H9 (cell line): ENCODE measurements at regions not wholly inside any gene's neighbourhood (a gene's known extent, or its start where the extent isn't known, plus 50 kb on each side); places are given as distances from the start of the nearest gene placed in this dataset.

ENCODE experiments used
- DNase-seq: peaks from one replicate; pipeline ENCODE4 v3.0.0-alpha.2; 2017
- H2AFZ ChIP-seq: one replicate; pipeline ENCODE4 v1.6.1; 2013; ENCODE audit warnings: mild to moderate bottlenecking, low read length, control low read depth, moderate library complexity
- H2AK5ac ChIP-seq: 2 replicates; pipeline ENCODE4 v1.6.1; 2013; ENCODE audit warnings: low read length, control low read depth, mixed read lengths; ENCODE audit not compliant: insufficient read length
- H2BK120ac ChIP-seq: one replicate; pipeline ENCODE4 v1.6.1; 2013; ENCODE audit warnings: low read depth, mild to moderate bottlenecking, low read length, control low read depth, inconsistent platforms; ENCODE audit not compliant: poor library complexity, severe bottlenecking
- H2BK12ac ChIP-seq: 2 replicates; pipeline ENCODE4 v1.6.1; 2013; ENCODE audit warnings: low read length, control low read depth, mixed read lengths, low read depth; ENCODE audit not compliant: insufficient read length
- H2BK15ac ChIP-seq: 2 replicates; pipeline ENCODE4 v1.6.1; 2013; ENCODE audit warnings: low read depth, low read length, control low read depth
- H2BK20ac ChIP-seq: one replicate; pipeline ENCODE4 v1.6.1; 2013; ENCODE audit warnings: low read depth, mild to moderate bottlenecking, low read length, control low read depth, inconsistent platforms; ENCODE audit not compliant: poor library complexity, severe bottlenecking
- H2BK5ac ChIP-seq: 2 replicates; pipeline ENCODE4 v1.6.1; 2013; ENCODE audit warnings: low read length, control low read depth, mixed read lengths; ENCODE audit not compliant: insufficient read length
- H3K14ac ChIP-seq: 2 replicates; pipeline ENCODE4 v1.6.1; 2013; ENCODE audit warnings: low read length, control low read depth; ENCODE audit not compliant: insufficient read depth
- H3K18ac ChIP-seq: 2 replicates; pipeline ENCODE4 v1.6.1; 2013; ENCODE audit warnings: low read depth, mild to moderate bottlenecking, mixed read lengths, low read length, control low read depth; ENCODE audit not compliant: insufficient read length
- H3K23ac ChIP-seq: 2 replicates; pipeline ENCODE4 v1.6.1; 2013; ENCODE audit warnings: low read length, control low read depth, mixed read lengths, low read depth; ENCODE audit not compliant: insufficient read length
- H3K23me2 ChIP-seq: 2 replicates; pipeline ENCODE4 v1.6.1; 2013; ENCODE audit warnings: low read depth, mild to moderate bottlenecking, mixed read lengths, low read length, control low read depth; ENCODE audit not compliant: insufficient read length, poor library complexity, severe bottlenecking
- H3K27ac ChIP-seq: 2 replicates; pipeline ENCODE4 v1.5.1; 2013; ENCODE audit warnings: low read length, control low read depth, mixed read lengths, low read depth; ENCODE audit not compliant: insufficient read length
- H3K27me3 ChIP-seq: 2 replicates; pipeline ENCODE4 v1.6.1; 2013; ENCODE audit warnings: low read length, control low read depth, inconsistent platforms; ENCODE audit not compliant: insufficient read depth
- H3K4ac ChIP-seq: 2 replicates; pipeline ENCODE4 v1.6.1; 2013; ENCODE audit warnings: low read depth, mild to moderate bottlenecking, control low read depth, inconsistent platforms, low read length, moderate library complexity
- H3K4me1 ChIP-seq: 2 replicates; pipeline ENCODE4 v1.6.1; 2013; ENCODE audit warnings: low read length, control low read depth, inconsistent platforms; ENCODE audit not compliant: insufficient read depth
- H3K4me2 ChIP-seq: 2 replicates; pipeline ENCODE4 v1.6.1; 2013; ENCODE audit warnings: low read length, control low read depth, mixed read lengths; ENCODE audit not compliant: insufficient read length, insufficient read depth
- H3K56ac ChIP-seq: 2 replicates; pipeline ENCODE4 v1.6.1; 2013; ENCODE audit warnings: low read depth, mild to moderate bottlenecking, mixed read lengths, low read length, control low read depth; ENCODE audit not compliant: insufficient read length
- H3K79me1 ChIP-seq: 2 replicates; pipeline ENCODE4 v1.6.1; 2013; ENCODE audit warnings: low read depth, mild to moderate bottlenecking, moderate library complexity, low read length, control low read depth, inconsistent platforms; ENCODE audit not compliant: insufficient read depth, poor library complexity, severe bottlenecking
- H3K79me2 ChIP-seq: 2 replicates; pipeline ENCODE4 v1.6.1; 2013; ENCODE audit warnings: low read length, control low read depth, inconsistent platforms; ENCODE audit not compliant: insufficient read depth
- H3K9ac ChIP-seq: 2 replicates; pipeline ENCODE4 v1.6.1; 2013; ENCODE audit warnings: low read length, control low read depth, mixed read lengths; ENCODE audit not compliant: insufficient read length; ENCODE audit errors: extremely low read depth
- H3K9me3 ChIP-seq: one replicate; pipeline ENCODE4 v1.6.1; 2013; ENCODE audit warnings: low read depth, low read length, inconsistent platforms; ENCODE audit not compliant: control insufficient read depth
- H3T11ph ChIP-seq: one replicate; pipeline ENCODE4 v1.6.1; 2013; ENCODE audit warnings: mild to moderate bottlenecking, low read length, control low read depth, inconsistent platforms
- H4K20me1 ChIP-seq: one replicate; pipeline ENCODE4 v1.6.1; 2013; ENCODE audit not compliant: control insufficient read depth, insufficient read length, insufficient read depth
- H4K5ac ChIP-seq: 2 replicates; pipeline ENCODE4 v1.6.1; 2013; ENCODE audit warnings: low read depth, mild to moderate bottlenecking, mixed read lengths, low read length, control low read depth; ENCODE audit not compliant: insufficient read length
- H4K8ac ChIP-seq: replicated peaks from 2 replicates; pipeline ENCODE4 v1.6.1; 2013; ENCODE audit warnings: low read length, control low read depth, mixed read lengths, low read depth; ENCODE audit not compliant: insufficient read length
- H4K91ac ChIP-seq: 2 replicates; pipeline ENCODE4 v1.6.1; 2013; ENCODE audit warnings: low read depth, mild to moderate bottlenecking, moderate library complexity, mixed read lengths, low read length, control low read depth; ENCODE audit not compliant: insufficient read length
- H3K27ac Mint-ChIP-seq, 3 experiments: 2 replicates in 2 of 3; 3 replicates in 1 of 3; pipeline ENCODE4 v1.8.0; 2020 to 2021; ENCODE audit warnings: mixed read lengths in 3 of 3, mild to moderate bottlenecking in 1 of 3, moderate library complexity in 1 of 3
- H3K27me3 Mint-ChIP-seq: 2 replicates; pipeline ENCODE4 v1.8.0; 2021; ENCODE audit warnings: low read depth, mild to moderate bottlenecking, moderate library complexity, mixed read lengths
- H3K36me3 Mint-ChIP-seq, 3 experiments: 2 replicates in 2 of 3; 3 replicates in 1 of 3; pipeline ENCODE4 v1.8.0; 2020 to 2021; ENCODE audit warnings: low read depth in 3 of 3, mixed read lengths in 3 of 3; ENCODE audit not compliant: insufficient read depth in 1 of 3
- H3K4me1 Mint-ChIP-seq, 2 experiments: 2 replicates each; pipeline ENCODE4 v1.8.0; 2020; ENCODE audit warnings: mixed read lengths in 2 of 2
- H3K4me3 Mint-ChIP-seq, 2 experiments: 2 replicates in 1 of 2; 3 replicates in 1 of 2; pipeline ENCODE4 v1.8.0; 2020 to 2021; ENCODE audit warnings: mild to moderate bottlenecking in 2 of 2, mixed read lengths in 2 of 2, moderate library complexity in 1 of 2
- H3K9me3 Mint-ChIP-seq, 2 experiments: 2 replicates in 1 of 2; 3 replicates in 1 of 2; pipeline ENCODE4 v1.8.0; 2020; ENCODE audit warnings: mild to moderate bottlenecking in 2 of 2, mixed read lengths in 2 of 2, moderate library complexity in 1 of 2
- CTCF ChIP-seq: fragments of 200-600 bp; sonication (generic); conservative IDR thresholded peaks from 3 replicates; pipeline ENCODE4 v1.8.0; 2021; ENCODE audit warnings: antibody characterized with exemption, mild to moderate bottlenecking
- WGBS: extraction: QIAGEN DNeasy Blood & Tissue Kit; methylation state at CpG from one replicate; pipeline ENCODE4 v1.1.7; 2013; ENCODE audit warnings: missing lambda C conversion rate, low lambda C conversion rate, mixed read lengths; ENCODE audit not compliant: insufficient read length; ENCODE audit errors: extremely low coverage; 5-methylcytosine and 5-hydroxymethylcytosine counted together

GRCh38 chr3:106209482-106209881 lies 340.7 kb upstream of the CBLB start:
- Mint-ChIP-seq H3K4me3 (no peak overlapping the region), H3K9me3 (peaks cover 0 to 3% of the 10 kb centered on the region in 2 experiments; a peak in 3 of 5 replicates), H3K4me1 (peaks cover 0 to 8% of the 10 kb centered on the region in 2 experiments; a peak in 2 of 4 replicates), H3K27ac (no peak overlapping the region), H3K27me3 (no peaks in the 10 kb centered on the region), H3K36me3 (peaks cover 0 to 8% (median 3%) of the 10 kb centered on the region in 3 experiments; a peak in 4 of 7 replicates)
- no peaks in the 10 kb centered on the region for H3K9me3 ChIP-seq
- no peak overlapping the region for H3K56ac ChIP-seq
- no peak overlapping the region for H2BK20ac ChIP-seq
- H4K8ac ChIP-seq, result no peak overlapping the region
- H4K91ac ChIP-seq, result no peak overlapping the region
- DNase-seq, result no peak
- no peak overlapping the region for H2AK5ac ChIP-seq
- H3K18ac ChIP-seq, result no peak overlapping the region
- H4K5ac ChIP-seq, result no peak overlapping the region
- no peak overlapping the region for H3T11ph ChIP-seq
- TF ChIP-seq CTCF, result no peak
- no CpG with 5 or more reads among the region's 1 CpG for WGBS
- H3K9ac ChIP-seq, result no peak overlapping the region
- H3K4ac ChIP-seq, result no peak overlapping the region
- no peak overlapping the region for H2AFZ ChIP-seq
- no peak overlapping the region for H3K14ac ChIP-seq
- H3K79me2 ChIP-seq, result no peaks in the 10 kb centered on the region
- no peak overlapping the region for H2BK5ac ChIP-seq
- H3K27me3 ChIP-seq, result no peaks in the 10 kb centered on the region
- H3K23me2 ChIP-seq, result no peaks in the 10 kb centered on the region
- no peak overlapping the region for H3K27ac ChIP-seq
- no peak overlapping the region for H3K23ac ChIP-seq
- H3K4me1 ChIP-seq, result no peaks in the 10 kb centered on the region
- no peaks in the 10 kb centered on the region for H4K20me1 ChIP-seq
- no peak overlapping the region for H3K4me2 ChIP-seq
- H3K79me1 ChIP-seq, result no peaks in the 10 kb centered on the region
- no peak overlapping the region for H2BK12ac ChIP-seq
- no peak overlapping the region for H2BK120ac ChIP-seq
- no peak overlapping the region for H2BK15ac ChIP-seq
